Daoy (cell line): ENCODE measurements at regions not wholly inside any gene's neighbourhood (a gene's known extent, or its start where the extent isn't known, plus 50 kb on each side); places are given as distances from the start of the nearest gene placed in this dataset.
"Not testable (repeated sequence)": the region's sequence is repeated elsewhere in the genome, so short reads cannot be mapped to it uniquely, and the experiment has no call there.

Experiments
- DNase-seq: peaks from one replicate; pipeline ENCODE4 v3.0.0-alpha.2; 2015; ENCODE audit warnings: low read depth

- DNase-seq, result no peak
These were observed 420.9 kb downstream of the PCNX1 start for GRCh38 chr14:71328183-71328582.

GRCh38 chr14:71328954-71329353 lies 421.7 kb downstream of the PCNX1 start:
- no peak for DNase-seq

- DNase-seq, result no peak
These were observed 424.1 kb downstream of the PCNX1 start for GRCh38 chr14:71331403-71331802.

GRCh38 chr14:71332476-71332875 lies 425.2 kb downstream of the PCNX1 start:
- no peak for DNase-seq

GRCh38 chr14:71333705-71334104 lies 426.4 kb downstream of the PCNX1 start:
- no peak for DNase-seq

- DNase-seq, result no peak
These were observed 429.4 kb downstream of the PCNX1 start for GRCh38 chr14:71336489-71337192.

GRCh38 chr14:71338153-71338552 lies 430.9 kb downstream of the PCNX1 start:
- DNase-seq, result no peak

GRCh38 chr14:71339650-71340415 lies 432.6 kb downstream of the PCNX1 start:
- DNase-seq, result no peak

- no peak for DNase-seq
These were observed 433.9 kb downstream of the PCNX1 start for GRCh38 chr14:71341156-71341555.

- no peak for DNase-seq
These were observed 436.5 kb downstream of the PCNX1 start for GRCh38 chr14:71343724-71344123.

GRCh38 chr14:71344506-71344905 lies 437.2 kb downstream of the PCNX1 start:
- no peak for DNase-seq

GRCh38 chr14:71346685-71347084 lies 439.4 kb downstream of the PCNX1 start:
- DNase-seq, result no peak

- no peak for DNase-seq
These were observed 441.1 kb downstream of the PCNX1 start for GRCh38 chr14:71348394-71348793.

GRCh38 chr14:71348817-71349216 lies 441.6 kb downstream of the PCNX1 start:
- no peak for DNase-seq

GRCh38 chr14:71354142-71354541 lies 446.9 kb downstream of the PCNX1 start:
- DNase-seq, result no peak

- DNase-seq, result peak; percentile 15
These were observed 447.5 kb downstream of the PCNX1 start for GRCh38 chr14:71354801-71355200.

- DNase-seq, result peak; percentile 19
These were observed 448.3 kb downstream of the PCNX1 start for GRCh38 chr14:71355324-71356201.

GRCh38 chr14:71358209-71358931 lies 451.1 kb downstream of the PCNX1 start:
- no peak for DNase-seq

- DNase-seq, result not testable (repeated sequence)
These were observed 451.7 kb downstream of the PCNX1 start for GRCh38 chr14:71358932-71359421.

GRCh38 chr14:71359823-71360222 lies 452.6 kb downstream of the PCNX1 start:
- DNase-seq, result no peak

- peak; percentile 13 for DNase-seq
These were observed 454.1 kb downstream of the PCNX1 start for GRCh38 chr14:71361336-71361735.
